Heart right ventricle (tissue), 16 donors: ENCODE measurements at regions not wholly inside any gene's neighbourhood (a gene's known extent, or its start where the extent isn't known, plus 50 kb on each side); places are given as distances from the start of the nearest gene placed in this dataset.

Source experiments
- ATAC-seq, 8 donors: fragments of 200-7000 bp; cut with Tn5 transposase; one replicate each; pipeline ENCODE4 v1.9.1; 2020; ENCODE audit warnings: mild to moderate bottlenecking in 8 of 8, moderate library complexity in 8 of 8, moderate number of reproducible peaks in 1 of 8
- DNase-seq, 2 donors: peaks; one replicate each; pipeline ENCODE4 v3.0.0-alpha.2; 2020
- H3K27ac ChIP-seq, 10 donors: fragments of 200-600 bp; sonication (generic) in 2 of 10; one replicate each; pipeline versions ENCODE4 v1.5.0 to v1.8.0; 2020 to 2022; ENCODE audit warnings: mild to moderate bottlenecking in 3 of 10
- H3K27me3 ChIP-seq, 7 donors: fragments of 200-600 bp; one replicate each; pipeline ENCODE4 v1.8.0; 2021 to 2022; ENCODE audit warnings: mild to moderate bottlenecking in 2 of 7
- H3K36me3 ChIP-seq, 9 donors: fragments of 200-600 bp; sonication (generic) in 1 of 9; one replicate each; pipeline versions ENCODE4 v1.5.0 to v1.8.0; 2020 to 2022; ENCODE audit warnings: mild to moderate bottlenecking in 2 of 9
- H3K4me1 ChIP-seq, 9 donors: fragments of 200-600 bp; sonication (generic) in 1 of 9; one replicate each; pipeline versions ENCODE4 v1.5.0 to v1.8.0; 2020 to 2022; ENCODE audit warnings: mild to moderate bottlenecking in 4 of 9
- H3K4me3 ChIP-seq, 10 donors: fragments of 200-600 bp; sonication (generic) in 2 of 10; one replicate each; pipeline versions ENCODE4 v1.5.0 to v1.8.0; 2020 to 2022; ENCODE audit warnings: mild to moderate bottlenecking in 7 of 10, moderate library complexity in 2 of 10
- H3K9me3 ChIP-seq, 11 donors: fragments of 200-600 bp in 10 of 11; sonication (generic) in 2 of 11; one replicate each; pipeline versions ENCODE4 v1.5.0 to v1.8.0; 2013 to 2022; ENCODE audit warnings: mild to moderate bottlenecking in 2 of 11, control low read depth in 1 of 11, moderate library complexity in 1 of 11
- whole genome bisulfite sequencing, 2 donors: extraction: QIAGEN DNeasy Blood & Tissue Kit; methylation state at CpG; one replicate each; pipeline ENCODE4 v1.1.7; 2013; ENCODE audit warnings: inconsistent platforms in 1 of 2; 5-methylcytosine and 5-hydroxymethylcytosine counted together
- intact Hi-C, 10 donors: fragments of 100-400 bp; cut with DNase I; formaldehyde crosslinking; loops; one replicate each; pipeline versions ENCODE4 v1.11.1 to v1.14.2; 2022
- TF ChIP-seq, protein P1 (sequence below), 9 donors: fragments of 200-600 bp; sonication (generic) in 2 of 9; IDR thresholded peaks; one replicate each; pipeline versions ENCODE4 v1.5.0 to v1.8.0; 2021 to 2022; ENCODE audit warnings: antibody characterized with exemption in 9 of 9, mild to moderate bottlenecking in 5 of 9, moderate library complexity in 1 of 9
- donor health status: Arrhythmogenic right ventricular cardiomyopathy.
- donor health status: ischemic (EF 13 %, LVEDD 7.1; RV severe dilation, severe dysfunction).
- donor health status: healthy with polysubstance abuse.
- donor health status: DM: no; HTN: yes; CAD: no.
- donor health status: DM: no; HTN: no; CAD: no.
- donor health status: ischemic (EF 25% LVEDD 6.9; RV normal size, moderate dysfunction).
- donor health status: ischemic (EF 25% LVEDD 5.7; RV mildly dilated, moderate dysfunction).
- donor health status: healthy.
- donor health status: DM: yes; HTN: yes; CAD: no.
- donor health status: Ischemic cardiomyopathy.
- donor health status: ischemic (EF 35%, LVEDD 5.7; RV mildly dilated, moderate dysfunction).
- donor health status: nonischemic (EF 11% LVEDD 7.7; RV severe dilation, severe dysfunction).
- donor health status: DM: yes; HTN: yes; CAD: no.
- donor health status: PGD.
- donor health status: ischemic (EF 29% LVEDD 5.4; RV normal size, mild dysfunction).
- donor health status: nonischemic (EF 23%, LVEDD 6.1; RV moderate dilation, normal function).

GRCh38 chr14:65282896-65283253 lies 129.7 kb upstream of the FUT8 start:
- Histone ChIP-seq H3K27me3 (peaks cover 0 to under 1% (median 0%) of the 10 kb centered on the region in 7 donors), H3K4me3 (peak overlapping the region in 4 of 10 donors; percentile 9 to 34 (median 26)), H3K27ac (peak overlapping the region in 5 of 10 donors; percentile 5 to 71 (median 62)), H3K9me3 (peaks cover 0 to 3% (median 0%) of the 10 kb centered on the region in 11 donors), H3K36me3 (no peaks in the 10 kb centered on the region), H3K4me1 (peaks cover 0 to 21% (median 13%) of the 10 kb centered on the region in 9 donors)
- intact Hi-C loops, result no loop called here
- TF ChIP-seq, protein P1, sequence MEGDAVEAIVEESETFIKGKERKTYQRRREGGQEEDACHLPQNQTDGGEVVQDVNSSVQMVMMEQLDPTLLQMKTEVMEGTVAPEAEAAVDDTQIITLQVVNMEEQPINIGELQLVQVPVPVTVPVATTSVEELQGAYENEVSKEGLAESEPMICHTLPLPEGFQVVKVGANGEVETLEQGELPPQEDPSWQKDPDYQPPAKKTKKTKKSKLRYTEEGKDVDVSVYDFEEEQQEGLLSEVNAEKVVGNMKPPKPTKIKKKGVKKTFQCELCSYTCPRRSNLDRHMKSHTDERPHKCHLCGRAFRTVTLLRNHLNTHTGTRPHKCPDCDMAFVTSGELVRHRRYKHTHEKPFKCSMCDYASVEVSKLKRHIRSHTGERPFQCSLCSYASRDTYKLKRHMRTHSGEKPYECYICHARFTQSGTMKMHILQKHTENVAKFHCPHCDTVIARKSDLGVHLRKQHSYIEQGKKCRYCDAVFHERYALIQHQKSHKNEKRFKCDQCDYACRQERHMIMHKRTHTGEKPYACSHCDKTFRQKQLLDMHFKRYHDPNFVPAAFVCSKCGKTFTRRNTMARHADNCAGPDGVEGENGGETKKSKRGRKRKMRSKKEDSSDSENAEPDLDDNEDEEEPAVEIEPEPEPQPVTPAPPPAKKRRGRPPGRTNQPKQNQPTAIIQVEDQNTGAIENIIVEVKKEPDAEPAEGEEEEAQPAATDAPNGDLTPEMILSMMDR (IDR thresholded peaks at IDR 0.05), result no peak
- 94 to 97% methylated on average over 3 of the region's 3 CpGs for WGBS, 2 donors
- DNase-seq, result no peak
- peak in 1 of 8 donors; percentile 5 for ATAC-seq

- ATAC-seq (no peak), DNase-seq (no peak)
- H3K36me3 ChIP-seq, result no peaks in the 10 kb centered on the region
- no peaks in the 10 kb centered on the region for H3K9me3 ChIP-seq
- H3K4me3 ChIP-seq, result no peak overlapping the region
- peaks cover 0 to 4% (median 0%) of the 10 kb centered on the region in 7 donors for H3K27me3 ChIP-seq
- intact Hi-C loops, result no loop called here
- TF ChIP-seq, protein P1 (IDR thresholded peaks at IDR 0.05), result peak in 1 of 9 donors; percentile 7
- peaks cover 0 to 26% (median 13%) of the 10 kb centered on the region in 9 donors for H3K4me1 ChIP-seq
- H3K27ac ChIP-seq, result peak overlapping the region in 1 of 10 donors; percentile 63
- 81 to 85% methylated on average over 8 of the region's 8 CpGs for WGBS, 2 donors
These were observed 126.1 kb upstream of the FUT8 start for GRCh38 chr14:65286443-65286842.

GRCh38 chr14:65287264-65288131 lies 125.0 kb upstream of the FUT8 start:
- H3K9me3 ChIP-seq, result no peaks in the 10 kb centered on the region
- TF ChIP-seq, protein P1 (IDR thresholded peaks at IDR 0.05), result no peak
- intact Hi-C loops, result no loop called here
- peak in 7 of 8 donors; percentile 15 to 70 (median 55) for ATAC-seq
- no peak overlapping the region for H3K4me3 ChIP-seq
- no peak for DNase-seq
- peaks cover 0 to 4% (median 0%) of the 10 kb centered on the region in 7 donors for H3K27me3 ChIP-seq
- peak overlapping the region in 7 of 10 donors; percentile 5 to 73 (median 26) for H3K27ac ChIP-seq
- H3K4me1 ChIP-seq, result peaks cover 0 to 22% (median 7%) of the 10 kb centered on the region in 9 donors
- no peaks in the 10 kb centered on the region for H3K36me3 ChIP-seq
- 75 to 76% methylated on average over 29 of the region's 29 CpGs for WGBS, 2 donors

- 73 to 91% methylated on average over 3 of the region's 3 CpGs for WGBS, 2 donors
- no peak overlapping the region for H3K4me3 ChIP-seq
- H3K4me1 ChIP-seq, result peaks cover 0 to 13% (median 0%) of the 10 kb centered on the region in 9 donors
- no peaks in the 10 kb centered on the region for H3K9me3 ChIP-seq
- TF ChIP-seq, protein P1 (IDR thresholded peaks at IDR 0.05), result no peak
- no peak for ATAC-seq
- H3K27ac ChIP-seq, result no peak overlapping the region
- H3K36me3 ChIP-seq, result no peaks in the 10 kb centered on the region
- no peak for DNase-seq
- intact Hi-C loops, result loop anchor here in 1 of 10 donors (10.0 kb wide), 1 partner anchor 114 kb away; no protein-coding TSS in a partner anchor
- H3K27me3 ChIP-seq, result peaks cover 0 to 4% (median 0%) of the 10 kb centered on the region in 7 donors
These were observed 121.7 kb upstream of the FUT8 start for GRCh38 chr14:65290830-65291229.
